ENCODE measurements at regions not wholly inside any gene's neighbourhood (a gene's known extent, or its start where the extent isn't known, plus 50 kb on each side); places are given as distances from the start of the nearest gene placed in this dataset.

DNA sequence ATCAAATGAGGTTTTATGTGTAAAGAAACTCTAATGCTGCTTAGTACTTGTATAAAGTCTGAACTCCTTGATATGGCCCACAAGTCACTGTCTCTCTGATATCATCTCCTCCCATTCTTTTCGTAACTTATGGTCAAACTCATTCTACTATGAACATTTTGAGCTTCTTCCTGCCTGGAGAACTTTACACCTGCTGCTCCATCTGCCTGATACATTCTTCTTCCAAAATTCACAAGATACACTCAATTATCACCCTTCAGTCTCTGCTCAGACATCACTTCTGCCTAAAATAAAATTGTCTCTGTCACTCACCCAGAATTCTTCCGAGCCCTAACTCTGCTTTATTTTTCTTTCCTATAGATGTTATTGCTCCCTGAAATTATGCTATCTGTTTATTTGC lies 192.8 kb upstream of the LYPLAL1 start (continued):
- TF ChIP-seq CHD7 (IDR thresholded peaks at IDR 0.05; ENCODE audit: insufficient replicate concordance, low read length) (no peak), RFX5 (IDR thresholded peaks at IDR 0.05; ENCODE audit: borderline replicate concordance, low read depth, low read length) (no peak), FOSL1 (IDR thresholded peaks at IDR 0.05; ENCODE audit: insufficient read depth, low read depth, low read length) (no peak), BRCA1 (IDR thresholded peaks at IDR 0.05; ENCODE audit: low read depth, low read length) (no peak), SIX5 (IDR thresholded peaks at IDR 0.05; ENCODE audit: low read depth, low read length) (no peak), POLR2AphosphoS5 (IDR thresholded peaks at IDR 0.05; ENCODE audit: low read depth, low read length) (no peak)
